Small intestine (tissue), 7 donors: ENCODE measurements at regions not wholly inside any gene's neighbourhood (a gene's known extent, or its start where the extent isn't known, plus 50 kb on each side); places are given as distances from the start of the nearest gene placed in this dataset.

Source experiments
- DNase-seq, 2 donors: peaks; one replicate each; pipeline versions ENCODE4 v3.0.0 to v3.0.0-alpha.2; 2013
- FAIRE-seq: peaks from 2 replicates; lab custom pipeline; 2012; peaks lifted over from hg19 to GRCh38; lab: Jason Lieb, UNC
- H3K27ac ChIP-seq, 3 donors: one replicate each; pipeline ENCODE4 v1.5.1; 2013; ENCODE audit warnings: low read length in 2 of 3, mild to moderate bottlenecking in 2 of 3, control low read depth in 1 of 3, inconsistent platforms in 1 of 3, low read depth in 1 of 3, moderate library complexity in 1 of 3
- H3K27me3 ChIP-seq, 3 donors: one replicate each; pipeline ENCODE4 v1.6.1; 2013; ENCODE audit warnings: low read length in 3 of 3, inconsistent platforms in 1 of 3; ENCODE audit not compliant: control insufficient read depth in 3 of 3, insufficient read depth in 3 of 3
- H3K36me3 ChIP-seq, 3 donors: one replicate each; pipeline ENCODE4 v1.6.1; 2013; ENCODE audit warnings: low read length in 3 of 3, inconsistent platforms in 1 of 3, low read depth in 1 of 3, mild to moderate bottlenecking in 1 of 3, moderate library complexity in 1 of 3; ENCODE audit not compliant: control insufficient read depth in 3 of 3, insufficient read depth in 2 of 3
- H3K4me1 ChIP-seq, 3 donors: one replicate each; pipeline ENCODE4 v1.6.1; 2013; ENCODE audit warnings: low read length in 2 of 3, inconsistent platforms in 1 of 3, low read depth in 1 of 3, mild to moderate bottlenecking in 1 of 3, moderate library complexity in 1 of 3; ENCODE audit not compliant: control insufficient read depth in 3 of 3, insufficient read depth in 2 of 3
- H3K4me3 ChIP-seq, 3 donors: one replicate each; pipeline ENCODE4 v1.5.1; 2013; ENCODE audit warnings: low read length in 3 of 3, control low read depth in 1 of 3, inconsistent platforms in 1 of 3, low read depth in 1 of 3, mild to moderate bottlenecking in 1 of 3, moderate library complexity in 1 of 3
- H3K9me3 ChIP-seq, 2 donors: one replicate each; pipeline ENCODE4 v1.6.1; 2013; ENCODE audit warnings: low read depth in 1 of 2, low read length in 1 of 2; ENCODE audit not compliant: control insufficient read depth in 2 of 2, insufficient read depth in 1 of 2
- WGBS, 3 donors: extraction: QIAGEN DNeasy Blood & Tissue Kit; methylation state at CpG; one replicate each; pipeline ENCODE4 v1.1.7; 2013; 5-methylcytosine and 5-hydroxymethylcytosine counted together
- donor health status: healthy with polysubstance abuse.
- donor health status: control.
- donor health status: control.
- donor health status: Bipolar disorder and iron deficiency.
- donor health status: healthy.

DNA sequence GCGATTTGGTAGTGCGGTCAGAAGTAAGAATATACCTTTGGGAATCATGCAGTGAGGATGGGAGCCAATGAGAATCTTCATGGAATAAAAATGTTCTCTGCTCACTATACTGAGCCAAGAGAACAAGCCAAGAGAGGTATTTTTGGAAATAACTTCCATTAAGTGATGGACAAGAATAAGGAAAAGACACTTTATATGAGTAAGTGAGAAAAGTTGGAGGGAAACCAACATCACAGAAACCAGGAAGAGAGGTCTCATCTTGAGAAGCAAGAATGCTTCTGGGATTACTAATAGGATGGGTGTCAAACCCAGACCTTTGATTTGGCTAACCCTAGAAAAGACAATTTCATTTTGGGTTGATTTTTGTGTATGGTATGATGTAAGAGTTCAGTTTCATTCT lies 181.2 kb upstream of the JAG1 start:
- peaks cover 0 to 18% (median 3%) of the 10 kb centered on the region in 3 donors for H3K4me1 ChIP-seq
- no peak overlapping the region for H3K4me3 ChIP-seq
- no peak for FAIRE-seq
- no peaks in the 10 kb centered on the region for H3K27me3 ChIP-seq
- WGBS, 3 donors = 87 to 95% (median 91%) methylated on average over 2 of the region's 2 CpGs
- no peak overlapping the region for H3K27ac ChIP-seq
- H3K36me3 ChIP-seq = no peaks in the 10 kb centered on the region
- DNase-seq = no peak
- H3K9me3 ChIP-seq = peaks cover 0 to 8% of the 10 kb centered on the region in 2 donors

- Histone ChIP-seq H3K27me3 (no peaks in the 10 kb centered on the region), H3K4me3 (no peak overlapping the region), H3K27ac (peak overlapping the region in 2 of 3 donors; percentile 71 to 75), H3K9me3 (peaks cover 0 to 8% of the 10 kb centered on the region in 2 donors), H3K36me3 (no peaks in the 10 kb centered on the region), H3K4me1 (peaks cover 0 to 18% (median 3%) of the 10 kb centered on the region in 3 donors)
- no peak for DNase-seq
- no peak for FAIRE-seq
These were observed 182.0 kb upstream of the JAG1 start for GRCh38 chr20:10855778-10856177.

- H3K4me3 ChIP-seq = no peak overlapping the region
- DNase-seq (peak; percentile 73 to 90), FAIRE-seq (no peak)
- H3K27ac ChIP-seq = peak overlapping the region; percentile 10 to 75 (median 71)
- 71 to 89% (median 74%) methylated on average over 1 of the region's 1 CpG for WGBS, 3 donors
- H3K36me3 ChIP-seq = no peaks in the 10 kb centered on the region
- peaks cover 0 to 8% of the 10 kb centered on the region in 2 donors for H3K9me3 ChIP-seq
- no peaks in the 10 kb centered on the region for H3K27me3 ChIP-seq
- H3K4me1 ChIP-seq = peaks cover 0 to 18% (median 3%) of the 10 kb centered on the region in 3 donors
These were observed 182.6 kb upstream of the JAG1 start for GRCh38 chr20:10856237-10857015.

DNA sequence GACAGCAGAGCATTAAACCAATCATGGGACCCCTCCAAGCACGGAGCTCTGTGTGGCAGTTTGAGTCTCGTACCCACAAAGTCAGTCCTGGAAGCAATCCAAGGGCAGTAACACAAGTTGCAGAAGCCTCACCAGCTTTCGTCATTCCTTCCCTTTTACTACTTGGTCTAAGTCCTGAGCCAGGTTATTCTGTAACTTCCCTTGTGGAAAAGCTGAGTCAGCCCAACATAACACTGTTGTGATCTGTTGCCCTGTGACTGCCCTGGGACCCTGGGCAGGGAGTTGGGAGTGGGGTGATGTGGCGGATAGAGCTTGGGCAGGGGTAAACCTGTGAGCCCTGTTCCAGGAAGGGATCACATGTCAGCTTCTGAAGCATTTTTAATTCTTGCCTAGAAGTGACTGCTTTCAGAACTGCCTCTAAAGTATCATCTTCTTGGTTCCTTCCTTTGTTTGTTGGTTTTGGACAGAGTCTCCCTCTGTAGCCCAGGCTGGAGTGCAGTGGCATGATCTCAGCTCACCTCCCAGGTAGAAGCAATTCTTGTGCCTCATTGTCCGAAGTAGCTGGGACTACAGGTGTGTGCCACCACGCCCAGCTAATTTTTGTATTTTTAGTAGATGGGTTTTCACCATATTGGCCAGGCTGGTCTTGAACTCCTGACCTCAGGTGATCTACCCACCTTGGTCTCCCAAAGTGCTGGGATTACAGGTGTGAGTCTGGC lies 183.7 kb upstream of the JAG1 start:
- peaks cover 0 to 8% of the 10 kb centered on the region in 2 donors for H3K9me3 ChIP-seq
- peaks cover 0 to 18% (median 3%) of the 10 kb centered on the region in 3 donors for H3K4me1 ChIP-seq
- H3K4me3 ChIP-seq = no peak overlapping the region
- WGBS, 3 donors = 24 to 49% (median 36%) methylated on average over 6 of the region's 6 CpGs
- FAIRE-seq (no peak), DNase-seq (peak; percentile 96 to 98)
- H3K27ac ChIP-seq = peak overlapping the region; percentile 58 to 75 (median 66)
- H3K36me3 ChIP-seq = no peaks in the 10 kb centered on the region
- no peaks in the 10 kb centered on the region for H3K27me3 ChIP-seq

- Histone ChIP-seq H3K4me1 (peaks cover 9 to 27% (median 11%) of the 10 kb centered on the region in 3 donors), H3K4me3 (no peak overlapping the region), H3K27ac (no peak overlapping the region), H3K27me3 (no peaks in the 10 kb centered on the region), H3K36me3 (no peaks in the 10 kb centered on the region), H3K9me3 (peaks cover 0 to 2% of the 10 kb centered on the region in 2 donors)
- DNase-seq = no peak
- FAIRE-seq = no peak
- 76 to 90% (median 87%) methylated on average over 2 of the region's 2 CpGs for WGBS, 3 donors
These were observed 187.3 kb upstream of the JAG1 start for GRCh38 chr20:10861090-10861489.

DNA sequence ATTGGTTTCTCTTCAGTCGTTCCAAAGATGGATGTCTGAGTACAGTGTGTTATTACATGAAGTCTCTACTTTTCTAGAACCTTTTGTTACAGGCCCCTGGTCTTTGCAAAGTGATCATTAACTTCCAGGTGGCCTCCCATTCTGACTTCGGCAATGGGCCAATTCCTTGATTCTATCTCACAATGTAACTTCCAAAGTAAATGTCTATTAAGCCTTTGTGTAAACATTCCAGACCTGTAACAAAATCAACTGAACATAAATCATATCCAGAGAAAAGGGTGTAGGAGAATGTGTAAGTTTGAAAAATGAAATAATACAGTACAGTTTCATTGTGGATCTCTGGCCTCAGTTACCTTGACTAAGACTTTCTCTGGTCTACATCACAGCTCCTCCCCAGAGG lies 187.8 kb upstream of the JAG1 start:
- no peaks in the 10 kb centered on the region for H3K9me3 ChIP-seq
- no peaks in the 10 kb centered on the region for H3K36me3 ChIP-seq
- 11 to 50% (median 23%) methylated on average over 2 of the region's 2 CpGs for WGBS, 3 donors
- H3K27me3 ChIP-seq = no peaks in the 10 kb centered on the region
- peak; percentile 60 to 67 for DNase-seq
- FAIRE-seq = no peak
- peaks cover 9 to 22% (median 11%) of the 10 kb centered on the region in 3 donors for H3K4me1 ChIP-seq
- no peak overlapping the region for H3K4me3 ChIP-seq
- peak overlapping the region in 1 of 3 donors; percentile 28 for H3K27ac ChIP-seq

- Histone ChIP-seq H3K9me3 (no peaks in the 10 kb centered on the region), H3K36me3 (no peaks in the 10 kb centered on the region), H3K4me1 (peaks cover 9 to 12% (median 11%) of the 10 kb centered on the region in 3 donors), H3K27me3 (no peaks in the 10 kb centered on the region), H3K27ac (peak overlapping the region; percentile 81 to 95 (median 91)), H3K4me3 (no peak overlapping the region)
- FAIRE-seq (no peak), DNase-seq (no peak)
- 33 to 47% (median 35%) methylated on average over 5 to 6 of the region's 6 CpGs for WGBS, 3 donors
These were observed 189.7 kb upstream of the JAG1 start for GRCh38 chr20:10863337-10864060.

GRCh38 chr20:10864076-10864672 lies 190.4 kb upstream of the JAG1 start:
- Histone ChIP-seq H3K27me3 (no peaks in the 10 kb centered on the region), H3K9me3 (no peaks in the 10 kb centered on the region), H3K4me3 (no peak overlapping the region), H3K36me3 (no peaks in the 10 kb centered on the region), H3K27ac (peak overlapping the region; percentile 81 to 95 (median 91)), H3K4me1 (peaks cover 9 to 12% (median 11%) of the 10 kb centered on the region in 3 donors)
- WGBS, 3 donors = 6 to 24% (median 22%) methylated on average over 8 of the region's 8 CpGs
- DNase-seq = peak; percentile 84 to 94
- no peak for FAIRE-seq
